H9 (cell line): ENCODE measurements at regions not wholly inside any gene's neighbourhood (a gene's known extent, or its start where the extent isn't known, plus 50 kb on each side); places are given as distances from the start of the nearest gene placed in this dataset.

ENCODE experiments used
- DNase-seq: peaks from one replicate; pipeline ENCODE4 v3.0.0-alpha.2; 2017
- H2AFZ ChIP-seq: one replicate; pipeline ENCODE4 v1.6.1; 2013; ENCODE audit warnings: mild to moderate bottlenecking, low read length, control low read depth, moderate library complexity
- H2AK5ac ChIP-seq: 2 replicates; pipeline ENCODE4 v1.6.1; 2013; ENCODE audit warnings: low read length, control low read depth, mixed read lengths; ENCODE audit not compliant: insufficient read length
- H2BK120ac ChIP-seq: one replicate; pipeline ENCODE4 v1.6.1; 2013; ENCODE audit warnings: low read depth, mild to moderate bottlenecking, low read length, control low read depth, inconsistent platforms; ENCODE audit not compliant: poor library complexity, severe bottlenecking
- H2BK12ac ChIP-seq: 2 replicates; pipeline ENCODE4 v1.6.1; 2013; ENCODE audit warnings: low read length, control low read depth, mixed read lengths, low read depth; ENCODE audit not compliant: insufficient read length
- H2BK15ac ChIP-seq: 2 replicates; pipeline ENCODE4 v1.6.1; 2013; ENCODE audit warnings: low read depth, low read length, control low read depth
- H2BK20ac ChIP-seq: one replicate; pipeline ENCODE4 v1.6.1; 2013; ENCODE audit warnings: low read depth, mild to moderate bottlenecking, low read length, control low read depth, inconsistent platforms; ENCODE audit not compliant: poor library complexity, severe bottlenecking
- H2BK5ac ChIP-seq: 2 replicates; pipeline ENCODE4 v1.6.1; 2013; ENCODE audit warnings: low read length, control low read depth, mixed read lengths; ENCODE audit not compliant: insufficient read length
- H3K14ac ChIP-seq: 2 replicates; pipeline ENCODE4 v1.6.1; 2013; ENCODE audit warnings: low read length, control low read depth; ENCODE audit not compliant: insufficient read depth
- H3K18ac ChIP-seq: 2 replicates; pipeline ENCODE4 v1.6.1; 2013; ENCODE audit warnings: low read depth, mild to moderate bottlenecking, mixed read lengths, low read length, control low read depth; ENCODE audit not compliant: insufficient read length
- H3K23ac ChIP-seq: 2 replicates; pipeline ENCODE4 v1.6.1; 2013; ENCODE audit warnings: low read length, control low read depth, mixed read lengths, low read depth; ENCODE audit not compliant: insufficient read length
- H3K23me2 ChIP-seq: 2 replicates; pipeline ENCODE4 v1.6.1; 2013; ENCODE audit warnings: low read depth, mild to moderate bottlenecking, mixed read lengths, low read length, control low read depth; ENCODE audit not compliant: insufficient read length, poor library complexity, severe bottlenecking
- H3K27ac ChIP-seq: 2 replicates; pipeline ENCODE4 v1.5.1; 2013; ENCODE audit warnings: low read length, control low read depth, mixed read lengths, low read depth; ENCODE audit not compliant: insufficient read length
- H3K27me3 ChIP-seq: 2 replicates; pipeline ENCODE4 v1.6.1; 2013; ENCODE audit warnings: low read length, control low read depth, inconsistent platforms; ENCODE audit not compliant: insufficient read depth
- H3K4ac ChIP-seq: 2 replicates; pipeline ENCODE4 v1.6.1; 2013; ENCODE audit warnings: low read depth, mild to moderate bottlenecking, control low read depth, inconsistent platforms, low read length, moderate library complexity
- H3K4me1 ChIP-seq: 2 replicates; pipeline ENCODE4 v1.6.1; 2013; ENCODE audit warnings: low read length, control low read depth, inconsistent platforms; ENCODE audit not compliant: insufficient read depth
- H3K4me2 ChIP-seq: 2 replicates; pipeline ENCODE4 v1.6.1; 2013; ENCODE audit warnings: low read length, control low read depth, mixed read lengths; ENCODE audit not compliant: insufficient read length, insufficient read depth
- H3K56ac ChIP-seq: 2 replicates; pipeline ENCODE4 v1.6.1; 2013; ENCODE audit warnings: low read depth, mild to moderate bottlenecking, mixed read lengths, low read length, control low read depth; ENCODE audit not compliant: insufficient read length
- H3K79me1 ChIP-seq: 2 replicates; pipeline ENCODE4 v1.6.1; 2013; ENCODE audit warnings: low read depth, mild to moderate bottlenecking, moderate library complexity, low read length, control low read depth, inconsistent platforms; ENCODE audit not compliant: insufficient read depth, poor library complexity, severe bottlenecking
- H3K79me2 ChIP-seq: 2 replicates; pipeline ENCODE4 v1.6.1; 2013; ENCODE audit warnings: low read length, control low read depth, inconsistent platforms; ENCODE audit not compliant: insufficient read depth
- H3K9ac ChIP-seq: 2 replicates; pipeline ENCODE4 v1.6.1; 2013; ENCODE audit warnings: low read length, control low read depth, mixed read lengths; ENCODE audit not compliant: insufficient read length; ENCODE audit errors: extremely low read depth
- H3K9me3 ChIP-seq: one replicate; pipeline ENCODE4 v1.6.1; 2013; ENCODE audit warnings: low read depth, low read length, inconsistent platforms; ENCODE audit not compliant: control insufficient read depth
- H3T11ph ChIP-seq: one replicate; pipeline ENCODE4 v1.6.1; 2013; ENCODE audit warnings: mild to moderate bottlenecking, low read length, control low read depth, inconsistent platforms
- H4K20me1 ChIP-seq: one replicate; pipeline ENCODE4 v1.6.1; 2013; ENCODE audit not compliant: control insufficient read depth, insufficient read length, insufficient read depth
- H4K5ac ChIP-seq: 2 replicates; pipeline ENCODE4 v1.6.1; 2013; ENCODE audit warnings: low read depth, mild to moderate bottlenecking, mixed read lengths, low read length, control low read depth; ENCODE audit not compliant: insufficient read length
- H4K8ac ChIP-seq: replicated peaks from 2 replicates; pipeline ENCODE4 v1.6.1; 2013; ENCODE audit warnings: low read length, control low read depth, mixed read lengths, low read depth; ENCODE audit not compliant: insufficient read length
- H4K91ac ChIP-seq: 2 replicates; pipeline ENCODE4 v1.6.1; 2013; ENCODE audit warnings: low read depth, mild to moderate bottlenecking, moderate library complexity, mixed read lengths, low read length, control low read depth; ENCODE audit not compliant: insufficient read length
- H3K27ac Mint-ChIP-seq, 3 experiments: 2 replicates in 2 of 3; 3 replicates in 1 of 3; pipeline ENCODE4 v1.8.0; 2020 to 2021; ENCODE audit warnings: mixed read lengths in 3 of 3, mild to moderate bottlenecking in 1 of 3, moderate library complexity in 1 of 3
- H3K27me3 Mint-ChIP-seq: 2 replicates; pipeline ENCODE4 v1.8.0; 2021; ENCODE audit warnings: low read depth, mild to moderate bottlenecking, moderate library complexity, mixed read lengths
- H3K36me3 Mint-ChIP-seq, 3 experiments: 2 replicates in 2 of 3; 3 replicates in 1 of 3; pipeline ENCODE4 v1.8.0; 2020 to 2021; ENCODE audit warnings: low read depth in 3 of 3, mixed read lengths in 3 of 3; ENCODE audit not compliant: insufficient read depth in 1 of 3
- H3K4me1 Mint-ChIP-seq, 2 experiments: 2 replicates each; pipeline ENCODE4 v1.8.0; 2020; ENCODE audit warnings: mixed read lengths in 2 of 2
- H3K4me3 Mint-ChIP-seq, 2 experiments: 2 replicates in 1 of 2; 3 replicates in 1 of 2; pipeline ENCODE4 v1.8.0; 2020 to 2021; ENCODE audit warnings: mild to moderate bottlenecking in 2 of 2, mixed read lengths in 2 of 2, moderate library complexity in 1 of 2
- H3K9me3 Mint-ChIP-seq, 2 experiments: 2 replicates in 1 of 2; 3 replicates in 1 of 2; pipeline ENCODE4 v1.8.0; 2020; ENCODE audit warnings: mild to moderate bottlenecking in 2 of 2, mixed read lengths in 2 of 2, moderate library complexity in 1 of 2
- WGBS: extraction: QIAGEN DNeasy Blood & Tissue Kit; methylation state at CpG from one replicate; pipeline ENCODE4 v1.1.7; 2013; ENCODE audit warnings: missing lambda C conversion rate, low lambda C conversion rate, mixed read lengths; ENCODE audit not compliant: insufficient read length; ENCODE audit errors: extremely low coverage; 5-methylcytosine and 5-hydroxymethylcytosine counted together
- TF ChIP-seq, protein P1 (sequence below): fragments of 200-600 bp; sonication (generic); conservative IDR thresholded peaks from 3 replicates; pipeline ENCODE4 v1.8.0; 2021; ENCODE audit warnings: antibody characterized with exemption, mild to moderate bottlenecking

DNA sequence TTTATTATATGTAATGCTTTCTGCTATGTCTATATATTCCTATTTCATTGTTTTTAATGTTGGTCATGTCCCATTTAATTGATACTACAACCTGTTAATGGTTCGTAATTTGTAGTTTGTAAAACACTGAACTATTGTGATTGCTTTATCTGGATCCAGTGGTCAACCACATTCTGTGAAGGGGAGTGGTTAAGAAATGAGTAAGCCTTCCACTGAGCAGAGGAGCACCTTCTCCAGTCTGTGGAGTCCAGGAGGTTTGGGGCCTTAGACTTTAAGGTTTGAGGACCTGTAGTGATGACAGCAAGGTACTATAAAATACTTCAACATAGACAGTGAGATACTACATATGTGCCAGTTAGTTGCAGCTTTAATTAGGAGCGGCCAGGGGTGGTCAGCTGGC lies 67.7 kb upstream of the RAD23B start:
- Mint-ChIP-seq H3K4me3 (no peak overlapping the region), H3K4me1 (peaks cover 3 to 5% of the 10 kb centered on the region in 2 experiments; a peak in 3 of 4 replicates), H3K27ac (no peak overlapping the region; a peak in 1 of 7 replicates), H3K27me3 (no peaks in the 10 kb centered on the region; the same call in 1 of the 2 replicates), H3K9me3 (no peaks in the 10 kb centered on the region), H3K36me3 (no peaks in the 10 kb centered on the region)
- no peak overlapping the region for H4K91ac ChIP-seq
- H3T11ph ChIP-seq = no peak overlapping the region
- H4K8ac ChIP-seq = no peak overlapping the region
- no CpG with 5 or more reads among the region's 2 CpGs for WGBS
- H2BK12ac ChIP-seq = no peak overlapping the region
- no peak overlapping the region for H2BK5ac ChIP-seq
- H2BK120ac ChIP-seq = no peak overlapping the region
- no peak overlapping the region for H2AK5ac ChIP-seq
- no peak overlapping the region for H3K27ac ChIP-seq
- no peak overlapping the region for H3K18ac ChIP-seq
- no peak overlapping the region for H4K5ac ChIP-seq
- H3K23ac ChIP-seq = no peak overlapping the region
- no peak overlapping the region for H3K4ac ChIP-seq
- H2BK20ac ChIP-seq = no peak overlapping the region
- no peaks in the 10 kb centered on the region for H3K79me1 ChIP-seq
- H3K23me2 ChIP-seq = no peaks in the 10 kb centered on the region
- no peaks in the 10 kb centered on the region for H3K79me2 ChIP-seq
- no peak overlapping the region for H2AFZ ChIP-seq
- TF ChIP-seq, protein P1, sequence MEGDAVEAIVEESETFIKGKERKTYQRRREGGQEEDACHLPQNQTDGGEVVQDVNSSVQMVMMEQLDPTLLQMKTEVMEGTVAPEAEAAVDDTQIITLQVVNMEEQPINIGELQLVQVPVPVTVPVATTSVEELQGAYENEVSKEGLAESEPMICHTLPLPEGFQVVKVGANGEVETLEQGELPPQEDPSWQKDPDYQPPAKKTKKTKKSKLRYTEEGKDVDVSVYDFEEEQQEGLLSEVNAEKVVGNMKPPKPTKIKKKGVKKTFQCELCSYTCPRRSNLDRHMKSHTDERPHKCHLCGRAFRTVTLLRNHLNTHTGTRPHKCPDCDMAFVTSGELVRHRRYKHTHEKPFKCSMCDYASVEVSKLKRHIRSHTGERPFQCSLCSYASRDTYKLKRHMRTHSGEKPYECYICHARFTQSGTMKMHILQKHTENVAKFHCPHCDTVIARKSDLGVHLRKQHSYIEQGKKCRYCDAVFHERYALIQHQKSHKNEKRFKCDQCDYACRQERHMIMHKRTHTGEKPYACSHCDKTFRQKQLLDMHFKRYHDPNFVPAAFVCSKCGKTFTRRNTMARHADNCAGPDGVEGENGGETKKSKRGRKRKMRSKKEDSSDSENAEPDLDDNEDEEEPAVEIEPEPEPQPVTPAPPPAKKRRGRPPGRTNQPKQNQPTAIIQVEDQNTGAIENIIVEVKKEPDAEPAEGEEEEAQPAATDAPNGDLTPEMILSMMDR = no peak
- H4K20me1 ChIP-seq = no peaks in the 10 kb centered on the region
- H3K14ac ChIP-seq = no peak overlapping the region
- no peak overlapping the region for H2BK15ac ChIP-seq
- H3K56ac ChIP-seq = no peak overlapping the region
- no peak for DNase-seq
- H3K4me1 ChIP-seq = no peaks in the 10 kb centered on the region; the same call in 1 of the 2 replicates
- no peaks in the 10 kb centered on the region for H3K27me3 ChIP-seq
- no peaks in the 10 kb centered on the region for H3K9me3 ChIP-seq
- H3K4me2 ChIP-seq = no peak overlapping the region
- H3K9ac ChIP-seq = no peak overlapping the region
